ENCODE measurements at regions not wholly inside any gene's neighbourhood (a gene's known extent, or its start where the extent isn't known, plus 50 kb on each side); places are given as distances from the start of the nearest gene placed in this dataset.

DNA sequence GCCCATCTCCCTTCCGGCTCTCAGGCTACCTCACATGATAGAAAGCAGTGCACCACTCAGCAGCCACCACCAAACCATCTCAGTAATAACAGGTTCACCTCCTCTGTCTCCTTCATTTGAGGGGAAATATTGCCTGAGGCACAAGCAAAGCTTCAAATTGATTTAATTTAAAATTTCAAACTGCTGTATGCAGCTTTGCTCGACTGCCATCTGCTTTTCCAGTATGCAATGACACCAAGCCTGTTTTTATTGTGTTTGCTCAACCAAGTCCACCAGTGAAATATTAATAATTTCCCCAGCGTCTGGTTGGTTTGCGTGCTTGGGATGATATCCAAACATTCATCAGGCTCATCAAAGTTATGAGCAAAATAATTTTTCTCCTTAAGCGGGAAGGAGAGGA, 552.4 kb upstream of the DAB1 start:
- TF ChIP-seq, protein P1, sequence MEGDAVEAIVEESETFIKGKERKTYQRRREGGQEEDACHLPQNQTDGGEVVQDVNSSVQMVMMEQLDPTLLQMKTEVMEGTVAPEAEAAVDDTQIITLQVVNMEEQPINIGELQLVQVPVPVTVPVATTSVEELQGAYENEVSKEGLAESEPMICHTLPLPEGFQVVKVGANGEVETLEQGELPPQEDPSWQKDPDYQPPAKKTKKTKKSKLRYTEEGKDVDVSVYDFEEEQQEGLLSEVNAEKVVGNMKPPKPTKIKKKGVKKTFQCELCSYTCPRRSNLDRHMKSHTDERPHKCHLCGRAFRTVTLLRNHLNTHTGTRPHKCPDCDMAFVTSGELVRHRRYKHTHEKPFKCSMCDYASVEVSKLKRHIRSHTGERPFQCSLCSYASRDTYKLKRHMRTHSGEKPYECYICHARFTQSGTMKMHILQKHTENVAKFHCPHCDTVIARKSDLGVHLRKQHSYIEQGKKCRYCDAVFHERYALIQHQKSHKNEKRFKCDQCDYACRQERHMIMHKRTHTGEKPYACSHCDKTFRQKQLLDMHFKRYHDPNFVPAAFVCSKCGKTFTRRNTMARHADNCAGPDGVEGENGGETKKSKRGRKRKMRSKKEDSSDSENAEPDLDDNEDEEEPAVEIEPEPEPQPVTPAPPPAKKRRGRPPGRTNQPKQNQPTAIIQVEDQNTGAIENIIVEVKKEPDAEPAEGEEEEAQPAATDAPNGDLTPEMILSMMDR (IDR thresholded peaks at IDR 0.05), result no peak
- no peak for TF ChIP-seq POLR2A (IDR thresholded peaks at IDR 0.05)
